Activated CD4-positive, alpha-beta T cell treated with anti-CD3 and anti-CD28 coated beads, Interleukin-2, amount 50 U/mL, for 1 hour (primary cell): ENCODE measurements at regions not wholly inside any gene's neighbourhood (a gene's known extent, or its start where the extent isn't known, plus 50 kb on each side); places are given as distances from the start of the nearest gene placed in this dataset.
"Not testable (repeated sequence)": the region's sequence is repeated elsewhere in the genome, so short reads cannot be mapped to it uniquely, and the experiment has no call there.

ENCODE experiments used
- DNase-seq: peaks from one replicate; pipeline ENCODE4 v3.0.0-alpha.2; 2020

DNA sequence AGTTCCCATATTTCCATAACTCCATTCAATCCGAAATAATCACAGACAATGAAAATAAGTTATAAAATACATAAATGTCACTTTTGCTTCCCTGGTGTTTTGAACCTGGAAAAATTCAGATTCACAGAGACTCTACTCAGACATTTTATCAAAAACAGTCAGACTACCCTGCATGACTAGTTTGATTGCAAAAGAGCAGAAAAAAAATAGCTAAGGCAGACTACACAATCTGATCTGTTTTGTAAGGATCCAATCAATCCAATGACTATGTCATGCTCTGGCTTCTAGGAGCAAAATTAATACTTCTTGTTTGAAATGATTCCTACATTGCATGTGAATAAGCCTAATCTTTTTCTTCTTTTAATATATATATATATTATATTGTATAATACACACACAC lies 1262.6 kb downstream of the EFNA5 start:
- no peak for DNase-seq

DNA sequence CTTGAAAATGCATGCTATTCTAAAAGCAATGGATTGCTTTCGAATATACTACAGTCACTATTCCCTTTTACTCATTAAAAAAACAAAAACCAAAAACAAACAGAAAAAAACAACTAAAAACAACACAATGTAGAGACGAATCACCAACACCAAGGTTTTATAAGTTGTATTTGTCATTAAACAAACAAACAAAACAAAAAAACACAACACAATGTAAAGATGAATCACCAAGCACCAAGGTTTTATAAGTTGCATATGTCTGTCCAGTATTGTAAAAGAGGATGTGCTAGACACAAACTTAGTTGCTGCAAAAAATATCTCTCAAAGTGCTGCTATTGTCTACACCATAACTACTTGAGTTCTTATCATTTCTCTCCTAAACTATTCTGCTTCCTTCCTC lies 1269.2 kb downstream of the EFNA5 start:
- no peak for DNase-seq

DNA sequence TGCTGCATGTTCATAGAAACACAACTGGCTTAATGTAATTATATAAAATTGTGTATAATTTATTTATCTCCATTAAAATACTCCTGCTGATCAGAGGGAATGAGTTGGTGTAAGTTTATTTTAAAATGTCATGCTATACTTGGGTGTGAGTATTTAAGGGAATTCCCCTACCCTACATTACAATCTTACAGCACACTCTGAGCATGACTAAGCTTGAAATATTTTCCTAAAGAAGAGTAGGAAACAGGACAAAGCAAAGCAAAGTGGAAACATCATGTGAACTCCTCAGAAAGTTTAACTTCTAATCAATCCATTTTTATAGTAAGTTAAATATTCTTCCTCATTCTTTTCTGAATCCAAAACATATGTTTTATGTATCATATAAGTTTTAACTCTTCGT lies 1271.3 kb downstream of the EFNA5 start:
- no peak for DNase-seq

DNA sequence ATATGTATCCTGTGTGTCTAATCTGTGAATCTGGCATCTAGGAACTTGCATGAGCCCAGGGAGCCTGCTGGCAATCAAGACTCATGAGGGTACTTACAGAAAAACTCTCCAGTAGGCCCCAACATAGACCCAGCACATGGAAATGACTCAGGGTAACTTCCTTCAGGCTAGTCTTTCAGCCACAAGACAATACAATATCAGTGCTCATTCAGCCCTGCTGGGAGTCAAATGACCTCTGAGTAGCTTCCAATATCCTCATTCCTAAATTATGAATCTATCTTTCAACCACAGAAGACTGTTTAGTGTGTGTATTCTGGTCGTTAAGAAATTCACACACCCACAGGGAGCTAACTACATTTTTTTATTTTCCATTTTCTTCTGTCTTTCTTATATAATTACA lies 1273.0 kb downstream of the EFNA5 start:
- no peak for DNase-seq

DNA sequence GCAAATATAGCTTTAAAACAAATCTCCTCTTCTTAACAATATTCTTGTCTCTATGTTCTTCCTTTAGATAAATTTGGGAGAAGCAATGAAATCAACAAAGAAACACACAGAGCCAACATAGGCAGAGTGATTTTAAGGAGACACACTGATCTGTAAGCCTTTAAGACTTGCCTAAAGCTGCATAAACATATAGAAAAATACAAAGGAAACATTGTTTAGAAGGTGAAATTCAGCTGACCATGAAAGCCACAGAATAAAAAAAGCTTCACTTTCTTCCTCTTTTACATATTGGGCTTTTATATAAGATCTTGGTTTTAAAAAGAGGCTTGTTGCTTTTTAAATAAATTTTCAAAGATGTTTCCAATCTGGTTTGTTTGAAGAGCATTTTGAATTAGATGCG lies 1277.5 kb downstream of the EFNA5 start:
- DNase-seq: no peak

DNA sequence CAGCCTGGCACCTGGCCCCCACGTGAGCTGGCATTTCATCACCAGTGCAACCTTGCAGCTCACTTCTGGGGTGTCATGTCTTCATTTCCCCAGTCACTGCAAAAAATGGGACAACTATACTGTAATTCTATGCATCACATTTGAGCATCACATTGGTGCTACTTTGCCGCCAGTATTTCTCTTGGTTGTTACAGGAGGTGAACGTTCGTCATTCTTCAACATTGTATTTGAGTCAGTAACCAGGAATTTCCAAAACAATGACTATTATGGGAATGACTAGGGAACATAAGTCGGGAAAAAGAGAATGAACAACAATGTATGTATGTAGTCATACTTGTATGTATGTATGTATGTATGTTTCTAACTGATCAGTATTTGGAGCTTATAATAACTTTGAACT lies 1278.0 kb downstream of the EFNA5 start:
- no peak for DNase-seq

DNA sequence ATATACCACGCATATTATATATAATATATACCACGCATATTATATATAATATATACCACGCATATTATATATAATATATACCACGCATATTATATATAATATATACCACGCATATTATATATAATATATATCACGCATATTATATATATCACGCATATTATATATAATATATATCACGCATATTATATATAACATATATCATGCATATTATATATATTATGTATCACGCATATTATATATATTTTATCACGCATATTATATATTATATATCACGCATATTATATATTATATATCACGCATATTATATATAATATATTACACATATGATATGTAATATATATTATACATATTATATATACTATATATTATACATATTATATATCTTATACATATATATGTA lies 1283.0 kb downstream of the EFNA5 start:
- not testable (repeated sequence) for DNase-seq

DNA sequence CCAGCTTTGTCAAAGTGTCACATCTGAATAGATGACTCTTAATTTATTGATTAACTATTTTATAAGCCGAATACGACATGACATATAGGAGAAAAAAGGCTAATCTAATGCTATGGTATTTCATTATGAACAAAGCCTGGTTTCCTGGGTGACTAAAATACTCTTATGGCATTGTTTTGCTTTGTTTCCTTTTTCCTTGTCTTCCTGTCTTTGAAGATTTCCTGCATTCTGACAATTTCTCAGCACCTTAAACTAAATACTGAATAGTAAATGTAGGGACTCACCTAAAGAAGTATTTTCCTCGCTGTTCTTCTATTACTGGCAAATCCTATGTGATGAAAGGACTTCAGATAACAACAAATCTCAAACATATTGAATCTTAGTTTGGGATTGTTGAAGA lies 1284.5 kb downstream of the EFNA5 start:
- no peak for DNase-seq

DNA sequence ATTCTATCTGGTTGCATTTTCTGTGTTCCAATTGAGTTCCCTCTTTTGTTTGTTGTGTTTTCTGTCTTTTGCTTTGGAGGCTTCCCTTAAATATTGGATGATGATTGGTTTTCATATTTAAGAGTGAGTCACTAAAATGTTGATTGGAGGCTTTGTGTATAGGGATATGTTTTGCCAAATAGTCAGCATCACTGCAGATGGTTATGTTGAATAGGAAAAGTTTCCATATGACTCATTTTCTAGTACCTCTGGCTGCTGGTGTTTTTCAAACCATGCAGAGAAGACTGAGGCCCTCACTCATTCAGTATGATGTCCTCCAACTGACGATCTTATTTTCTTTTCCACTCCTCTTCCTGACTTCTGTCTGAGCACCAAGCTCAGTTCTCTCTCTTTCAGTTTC lies 1290.0 kb downstream of the EFNA5 start:
- DNase-seq: no peak

DNA sequence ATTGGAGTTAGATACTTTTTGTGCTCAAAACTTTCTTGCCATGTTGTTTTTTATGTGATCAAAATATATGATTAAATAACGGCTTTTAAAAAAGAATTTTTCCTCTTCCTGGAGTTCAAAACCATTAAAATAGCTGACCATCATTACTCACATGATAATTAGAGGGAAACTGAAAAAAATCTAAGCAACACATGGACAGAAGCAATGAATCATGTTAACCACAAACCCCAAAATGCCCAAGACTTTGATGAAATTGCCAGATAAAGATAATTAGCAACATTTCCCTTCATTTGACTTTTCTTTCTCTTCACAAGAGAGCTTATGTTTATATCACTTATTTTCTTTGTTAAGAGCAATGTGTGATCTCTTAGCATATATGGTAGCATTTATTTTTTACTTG lies 1294.2 kb downstream of the EFNA5 start:
- DNase-seq: no peak

DNA sequence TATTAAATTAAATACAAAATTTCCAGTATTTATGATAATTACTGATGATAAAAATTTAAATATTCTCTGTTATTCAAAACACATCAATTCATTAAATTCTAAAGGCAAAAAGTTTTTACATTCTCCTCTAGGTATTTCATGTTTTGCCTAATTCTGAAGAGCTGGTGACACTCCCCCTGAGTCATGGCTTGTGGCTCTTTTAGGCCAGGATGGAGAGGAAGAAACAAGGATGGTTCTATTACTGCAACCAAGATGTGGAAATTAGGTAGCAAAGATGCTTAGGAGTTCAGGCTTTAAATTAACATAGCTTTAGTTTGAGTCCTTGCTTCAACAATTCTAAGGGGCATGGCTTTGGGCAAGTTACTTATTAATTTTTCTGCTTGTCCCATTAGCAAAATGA lies 1295.8 kb downstream of the EFNA5 start:
- DNase-seq: no peak

DNA sequence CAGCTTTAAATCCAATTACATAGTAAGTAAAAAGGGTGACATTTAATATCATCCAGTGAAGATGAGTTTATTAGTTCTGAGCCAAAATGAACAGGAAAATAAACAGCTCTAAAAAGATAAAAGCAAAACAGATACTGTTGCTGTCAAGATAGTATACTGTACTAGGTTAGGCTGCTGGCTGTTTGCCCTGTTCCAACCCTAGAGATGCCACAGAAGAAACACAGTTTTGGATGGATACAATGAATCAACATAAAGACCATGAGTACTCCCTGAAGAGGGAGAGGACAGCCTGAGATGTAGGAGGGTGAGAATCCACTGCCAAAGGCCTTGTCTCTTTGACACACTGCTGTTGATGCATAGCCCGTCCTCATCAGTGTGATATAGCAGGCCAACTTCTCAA lies 1302.7 kb downstream of the EFNA5 start:
- no peak for DNase-seq

DNA sequence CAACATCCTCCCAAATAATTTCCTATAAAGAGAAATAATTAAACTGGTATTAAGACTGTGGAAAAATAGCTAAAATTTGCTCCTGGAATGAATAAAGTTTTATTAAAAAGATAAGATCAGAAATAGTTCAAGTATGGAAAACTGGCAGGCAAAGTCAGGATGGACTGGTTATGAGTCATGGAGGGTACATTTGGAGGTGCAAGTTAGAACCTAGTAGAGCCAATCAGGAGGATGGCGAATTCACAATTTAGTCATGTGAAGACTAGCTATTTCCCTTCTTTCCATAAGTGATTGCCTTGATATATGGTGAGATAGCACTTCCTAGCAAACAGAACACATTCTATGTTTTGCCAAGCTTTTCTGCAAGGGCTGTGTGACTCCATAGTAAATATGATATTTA lies 1303.5 kb downstream of the EFNA5 start:
- DNase-seq: no peak

DNA sequence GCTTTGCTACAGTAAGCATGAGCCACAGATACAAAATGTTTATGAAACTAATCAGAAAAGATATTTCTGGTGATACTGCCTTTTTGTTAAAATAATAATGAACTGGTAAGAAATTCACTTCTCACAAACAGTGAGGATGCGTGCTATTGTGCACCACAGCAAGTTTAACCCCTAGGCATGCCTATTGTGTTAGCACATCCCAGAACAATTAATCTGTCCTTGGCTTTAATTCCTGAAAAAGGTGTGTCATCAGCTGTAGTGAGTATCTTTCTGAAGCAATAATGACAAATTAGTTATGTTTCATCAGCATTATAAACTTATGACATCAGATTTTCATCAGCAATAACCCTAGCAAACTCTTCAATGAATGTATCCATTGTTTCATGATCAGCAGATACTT lies 1307.2 kb downstream of the EFNA5 start:
- no peak for DNase-seq

DNA sequence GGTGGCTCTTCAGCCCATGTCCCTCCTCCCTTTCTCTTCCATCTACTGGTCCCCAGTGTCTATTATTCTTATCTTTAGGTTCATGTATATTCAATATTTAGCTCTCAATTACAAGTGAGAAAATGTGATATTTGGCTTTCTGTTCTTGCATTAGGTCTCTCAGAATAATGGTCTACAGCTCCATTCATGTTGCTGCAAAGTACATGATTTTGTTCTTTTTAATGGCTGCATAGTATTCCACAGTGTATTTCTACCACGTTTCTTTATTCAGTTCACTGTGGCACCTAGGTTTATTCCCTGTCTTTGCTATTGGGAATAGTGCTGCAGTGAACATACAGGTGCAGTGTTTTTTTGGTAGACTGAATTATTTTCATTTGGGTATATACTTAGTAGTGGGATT lies 1308.8 kb downstream of the EFNA5 start:
- no peak for DNase-seq

DNA sequence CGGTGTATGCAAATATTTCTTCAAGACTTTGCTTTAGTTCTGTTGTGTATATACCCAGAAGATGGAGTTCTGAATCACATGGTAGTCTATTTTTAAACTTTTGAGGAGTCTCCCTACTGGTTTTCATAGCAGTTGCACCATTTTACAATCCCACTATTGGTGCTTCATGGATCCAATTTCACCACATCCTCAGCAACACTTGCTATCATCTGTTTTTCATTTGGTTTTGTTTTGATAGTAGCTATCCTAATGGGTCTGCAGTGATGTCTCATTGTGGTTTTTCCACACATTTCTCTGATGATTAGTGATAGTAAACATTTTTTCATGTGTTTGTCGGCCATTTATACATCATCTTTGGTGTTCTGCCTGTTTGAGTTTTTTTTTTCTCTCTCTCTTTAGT lies 1339.3 kb downstream of the EFNA5 start:
- no peak for DNase-seq

DNA sequence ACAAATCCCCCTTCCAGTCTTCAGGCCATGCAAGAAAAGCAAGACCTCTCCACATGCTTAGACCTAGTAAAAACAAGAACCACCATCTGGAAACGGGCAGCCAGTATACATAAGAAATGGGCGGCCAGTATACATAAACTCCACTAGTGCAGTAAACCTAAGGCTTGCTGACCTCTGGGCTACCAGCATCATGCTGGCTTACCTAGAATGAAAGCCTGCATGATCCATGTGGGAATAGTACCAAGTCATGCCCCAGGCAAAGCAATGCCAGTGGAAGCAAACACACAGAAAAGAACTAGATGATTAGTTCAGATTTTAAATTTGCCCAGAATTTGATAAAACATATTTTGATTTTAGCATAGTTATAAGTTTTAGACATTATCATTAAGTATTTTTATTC lies 1346.4 kb downstream of the EFNA5 start:
- no peak for DNase-seq

DNA sequence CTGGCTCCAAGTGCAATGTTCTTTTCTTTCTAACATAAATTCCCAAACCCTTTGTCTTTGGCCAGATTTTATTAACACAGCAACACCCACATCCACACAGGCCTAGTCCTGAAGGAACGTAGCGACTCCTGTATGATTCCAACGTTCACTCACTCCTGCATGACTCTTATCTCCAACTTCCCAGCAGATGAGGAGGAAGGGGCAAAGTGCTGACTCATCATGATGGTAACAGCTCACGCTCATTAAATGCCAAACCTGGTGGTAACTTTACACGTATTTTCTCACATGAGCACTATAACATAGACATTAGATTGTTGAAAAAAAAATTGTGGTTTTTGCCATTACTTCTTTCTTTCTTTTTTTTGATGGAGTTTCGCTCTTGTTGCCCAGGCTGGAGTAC lies 1349.5 kb downstream of the EFNA5 start:
- DNase-seq: no peak

DNA sequence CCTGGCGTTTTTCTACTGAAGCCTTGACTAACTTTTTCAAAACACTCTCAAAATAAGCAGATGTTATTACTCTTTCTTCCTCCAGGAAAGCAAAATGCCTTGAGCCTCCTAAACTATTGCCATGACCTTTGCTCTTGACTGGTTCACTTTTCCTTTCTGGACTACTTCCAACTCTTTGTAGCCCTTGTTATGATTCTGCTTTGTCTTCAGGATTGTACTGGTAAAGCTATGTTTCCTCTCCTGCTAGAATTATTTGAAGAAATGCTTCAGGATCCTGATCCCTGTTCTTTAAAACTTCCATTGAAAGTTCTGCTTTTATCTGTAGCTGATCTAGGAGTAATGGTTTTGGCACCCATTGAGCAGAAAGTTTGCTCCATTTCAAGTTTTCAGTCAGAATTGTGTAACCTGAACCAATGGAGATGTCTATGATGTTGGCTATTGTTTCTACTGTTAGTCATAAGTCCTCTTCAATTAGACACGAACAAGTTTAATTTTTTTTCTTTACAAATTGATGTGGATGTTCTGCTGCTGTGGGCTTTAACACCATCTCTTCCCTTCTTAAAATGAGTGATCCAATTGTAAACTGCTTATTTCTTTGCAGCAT lies 1356.4 kb downstream of the EFNA5 start:
- DNase-seq: no peak

DNA sequence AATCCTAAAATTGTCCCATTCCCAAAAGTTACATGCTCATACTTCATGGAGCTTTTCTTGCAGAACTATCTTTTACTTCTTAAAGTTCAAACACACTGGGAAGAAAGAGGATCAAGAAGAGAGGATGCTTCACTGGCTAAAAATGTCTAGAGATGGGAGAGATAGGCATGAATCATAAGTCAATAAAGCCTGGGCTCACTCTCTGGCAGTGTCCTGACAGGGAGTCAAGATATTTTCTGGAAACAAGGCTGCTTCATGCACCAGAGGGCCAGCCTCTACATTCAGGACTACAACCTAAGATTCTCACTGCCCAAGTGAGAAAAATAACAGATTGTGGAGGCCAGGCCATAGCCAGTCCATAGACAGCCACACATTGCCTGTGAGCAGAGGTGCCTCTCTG lies 1358.4 kb downstream of the EFNA5 start:
- no peak for DNase-seq

DNA sequence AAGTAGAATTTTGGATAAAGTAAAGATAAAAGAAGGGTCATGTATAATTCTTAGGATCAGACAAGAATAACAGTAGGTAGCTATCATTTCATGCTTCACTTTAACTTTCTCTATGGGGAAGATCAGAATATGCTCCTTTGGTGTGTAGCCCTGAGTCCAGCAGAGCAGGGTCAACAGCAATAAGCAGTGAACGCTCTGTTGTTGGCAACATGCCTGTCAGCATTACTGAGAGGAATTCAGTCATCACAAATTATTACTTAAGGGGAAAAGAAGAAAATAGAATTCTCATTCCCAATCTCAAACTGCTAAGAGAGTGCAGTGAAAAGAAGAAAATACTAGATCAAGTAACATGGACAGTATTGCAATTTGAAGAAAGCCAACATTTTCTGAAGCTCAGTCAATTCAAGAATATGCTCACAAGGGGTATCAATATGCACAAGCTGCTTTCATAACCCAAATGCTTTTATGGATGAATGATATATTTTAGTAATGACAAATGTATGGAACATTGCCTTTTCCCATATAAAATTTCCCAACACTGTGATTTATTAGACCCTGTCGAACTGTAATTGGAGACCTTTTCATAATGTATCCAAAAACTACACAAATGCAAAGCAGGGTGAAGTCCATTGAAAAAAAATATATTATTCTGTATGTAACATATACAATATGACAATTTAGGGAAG lies 1359.4 kb downstream of the EFNA5 start:
- DNase-seq: no peak

DNA sequence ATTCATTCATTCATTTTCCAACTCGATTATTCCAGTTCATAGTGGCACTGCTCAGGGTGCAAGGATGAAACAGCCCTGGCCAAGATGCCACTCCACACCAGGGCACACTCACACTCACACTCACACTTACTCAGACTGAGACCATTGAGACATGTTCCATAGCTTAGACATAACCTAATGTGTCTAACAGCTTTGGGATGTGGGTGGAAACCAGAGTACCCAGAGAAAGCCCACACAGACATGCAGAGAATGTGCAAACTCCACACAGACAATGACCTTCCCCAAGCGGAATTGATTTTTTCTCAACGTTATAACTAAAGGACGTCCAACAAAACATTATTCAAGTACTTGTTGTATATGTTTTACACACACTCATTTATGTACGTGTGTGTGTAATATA lies 1363.5 kb downstream of the EFNA5 start:
- DNase-seq: no peak

DNA sequence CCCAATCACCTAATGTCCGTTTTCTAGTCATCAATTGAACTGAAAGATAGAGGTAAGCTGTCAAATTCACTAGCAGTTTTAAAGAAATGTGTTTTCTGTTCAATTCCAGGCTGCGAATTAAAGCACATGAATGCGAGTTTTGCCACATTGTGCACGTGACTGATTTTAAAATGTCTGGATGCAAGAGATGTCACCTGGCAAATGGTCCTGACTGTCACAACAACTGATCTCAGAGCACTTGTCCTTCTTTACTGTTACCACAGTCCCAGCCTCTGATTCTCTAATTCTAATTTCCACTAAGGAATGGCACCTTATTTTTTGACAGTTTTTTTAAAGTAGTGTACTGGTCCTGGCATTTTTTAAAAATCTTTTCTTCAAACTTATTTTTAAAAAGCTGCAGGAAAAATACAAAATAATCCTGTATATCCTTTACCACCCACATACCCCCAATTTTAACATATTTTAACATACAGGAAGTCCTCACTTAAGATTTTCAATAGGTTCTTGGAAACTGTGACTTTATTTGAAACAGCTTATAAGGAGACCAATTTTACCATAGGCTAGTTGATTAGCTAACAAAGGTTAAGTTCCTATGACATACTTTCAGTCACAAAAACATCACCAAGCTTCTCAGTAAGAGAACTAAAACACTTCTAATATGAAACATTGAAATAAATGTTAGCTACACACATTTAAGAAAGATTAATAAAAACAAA lies 1364.3 kb downstream of the EFNA5 start:
- no peak for DNase-seq

DNA sequence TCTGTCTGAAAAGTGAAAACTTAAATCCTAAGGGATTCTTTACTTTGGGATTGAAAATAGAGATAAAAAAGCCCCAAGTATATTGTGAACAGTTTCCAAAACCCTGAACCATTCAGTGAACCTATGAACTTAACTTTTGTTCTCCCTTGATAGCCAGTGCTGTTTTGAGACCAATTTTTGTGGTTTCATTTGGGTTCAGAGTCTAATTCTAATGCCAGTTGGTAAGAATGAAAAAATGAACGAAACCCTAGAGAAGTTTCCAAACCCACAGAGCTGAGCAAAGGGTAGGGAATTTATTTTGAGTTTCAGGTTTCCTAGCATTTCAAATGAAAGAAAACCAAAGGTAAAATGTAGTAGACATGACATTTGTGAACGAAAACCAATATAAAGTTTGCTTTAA lies 1366.8 kb downstream of the EFNA5 start:
- no peak for DNase-seq

DNA sequence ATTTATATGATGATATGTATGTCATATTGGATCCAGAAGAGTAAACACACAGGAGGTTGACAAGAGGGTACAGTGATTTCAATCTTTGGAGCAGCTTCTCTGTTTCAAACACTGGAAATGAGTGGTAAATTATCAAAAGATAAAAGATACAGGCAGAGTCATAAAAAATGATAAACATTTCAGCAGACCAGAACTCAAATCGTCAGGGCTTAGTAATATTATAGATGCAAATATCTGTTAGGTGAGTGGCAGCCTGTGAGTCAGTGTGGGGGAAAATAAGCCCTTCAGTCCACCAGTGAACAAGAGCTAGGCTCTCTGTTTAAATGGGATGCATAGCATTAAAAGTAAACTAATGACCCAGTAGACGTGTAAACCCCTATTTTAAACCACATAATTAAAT lies 1378.1 kb downstream of the EFNA5 start:
- no peak for DNase-seq
